Left kidney (tissue), 1 donor: ENCODE measurements at regions not wholly inside any gene's neighbourhood (a gene's known extent, or its start where the extent isn't known, plus 50 kb on each side); places are given as distances from the start of the nearest gene placed in this dataset.

ENCODE experiments used
- DNase-seq: peaks from one replicate; pipeline ENCODE4 v3.0.0-alpha.2; 2013

- no peak for DNase-seq
These were observed 121.7 kb upstream of the FOXD3 start for GRCh38 chr1:63200676-63201075.

- no peak for DNase-seq
These were observed 118.7 kb upstream of the FOXD3 start for GRCh38 chr1:63203641-63204040.

- DNase-seq: no peak
These were observed 116.6 kb upstream of the FOXD3 start for GRCh38 chr1:63205776-63206175.

- no peak for DNase-seq
These were observed 107.8 kb upstream of the FOXD3 start for GRCh38 chr1:63214553-63214952.

GRCh38 chr1:63223426-63223825 is 98.9 kb upstream of the FOXD3 start:
- DNase-seq: no peak

GRCh38 chr1:63230722-63231121 is 91.6 kb upstream of the FOXD3 start:
- no peak for DNase-seq

GRCh38 chr1:63238721-63239120 is 83.6 kb upstream of the FOXD3 start:
- DNase-seq: no peak

- no peak for DNase-seq
These were observed 77.2 kb upstream of the FOXD3 start for GRCh38 chr1:63245186-63245585.

GRCh38 chr1:63248216-63248615 is 74.2 kb upstream of the FOXD3 start:
- DNase-seq: no peak

- DNase-seq: no peak
These were observed 67.2 kb upstream of the FOXD3 start for GRCh38 chr1:63255153-63255552.

GRCh38 chr1:63261736-63262458 is 60.5 kb upstream of the FOXD3 start:
- DNase-seq: no peak

GRCh38 chr1:63262459-63262770 is 60.0 kb upstream of the FOXD3 start:
- no peak for DNase-seq

GRCh38 chr1:63264161-63264560 is 58.2 kb upstream of the FOXD3 start:
- DNase-seq: no peak

GRCh38 chr1:63266857-63267256 is 55.5 kb upstream of the FOXD3 start:
- DNase-seq: no peak

GRCh38 chr1:63268876-63269275 is 53.5 kb upstream of the FOXD3 start:
- DNase-seq: no peak

GRCh38 chr1:63269571-63269970 is 52.8 kb upstream of the FOXD3 start:
- no peak for DNase-seq
